ENCODE measurements at regions not wholly inside any gene's neighbourhood (a gene's known extent, or its start where the extent isn't known, plus 50 kb on each side); places are given as distances from the start of the nearest gene placed in this dataset.

- H3K4me3 ChIP-seq, result no peak overlapping the region
- no peak for ATAC-seq
- H3K4me1 ChIP-seq, result no peaks in the 10 kb centered on the region
- no peaks in the 10 kb centered on the region for H3K9me3 ChIP-seq
- H3K36me3 ChIP-seq, result no peaks in the 10 kb centered on the region
- no peaks in the 10 kb centered on the region for H3K27me3 ChIP-seq
- TF ChIP-seq EP300 (IDR thresholded peaks at IDR 0.05), result no peak
- H3K27ac ChIP-seq, result no peak overlapping the region
- WGBS, 2 donors (ENCODE audit: low coverage in 1 of 2), result 79% methylated on average over 3 of the region's 3 CpGs; no CpG with 5 or more reads in 1 of the 2 donors
Observed at GRCh38 chr13:59176775-59177174, 987.0 kb downstream of the DIAPH3 start.

GRCh38 chr13:59178344-59178743, 985.4 kb downstream of the DIAPH3 start:
- ATAC-seq, result no peak
- no peaks in the 10 kb centered on the region for H3K9me3 ChIP-seq
- no peaks in the 10 kb centered on the region for H3K27me3 ChIP-seq
- no peaks in the 10 kb centered on the region for H3K36me3 ChIP-seq
- H3K27ac ChIP-seq, result no peak overlapping the region
- H3K4me1 ChIP-seq, result no peaks in the 10 kb centered on the region
- TF ChIP-seq EP300 (IDR thresholded peaks at IDR 0.05) (no peak), CTCF (IDR thresholded peaks at IDR 0.05) (no peak), POLR2A (IDR thresholded peaks at IDR 0.05) (no peak), POLR2AphosphoS5 (IDR thresholded peaks at IDR 0.05) (no peak)
- 78 to 94% methylated on average over 1 to 2 of the region's 2 CpGs for WGBS, 2 donors (ENCODE audit: low coverage in 1 of 2)
- H3K4me3 ChIP-seq, result no peak overlapping the region

- no peaks in the 10 kb centered on the region for H3K27me3 ChIP-seq
- ATAC-seq, result no peak
- no peaks in the 10 kb centered on the region for H3K9me3 ChIP-seq
- no peak for TF ChIP-seq POLR2AphosphoS5 (IDR thresholded peaks at IDR 0.05)
- H3K4me3 ChIP-seq, result no peak overlapping the region
- no peak overlapping the region for H3K27ac ChIP-seq
- no peaks in the 10 kb centered on the region for H3K4me1 ChIP-seq
- H3K36me3 ChIP-seq, result no peaks in the 10 kb centered on the region
- WGBS, 2 donors (ENCODE audit: low coverage in 1 of 2), result 60 to 83% methylated on average over 4 of the region's 4 CpGs
Observed at GRCh38 chr13:59182241-59182640, 981.5 kb downstream of the DIAPH3 start.

GRCh38 chr13:59197397-59197796, 966.3 kb downstream of the DIAPH3 start:
- TF ChIP-seq CTCF (IDR thresholded peaks at IDR 0.05), result no peak
- no peaks in the 10 kb centered on the region for H3K36me3 ChIP-seq
- H3K4me1 ChIP-seq, result no peaks in the 10 kb centered on the region
- ATAC-seq, result no peak
- no peak overlapping the region for H3K27ac ChIP-seq
- H3K4me3 ChIP-seq, result no peak overlapping the region
- no peaks in the 10 kb centered on the region for H3K9me3 ChIP-seq
- WGBS, 2 donors (ENCODE audit: low coverage in 1 of 2), result 87 to 93% methylated on average over 1 of the region's 1 CpG
- no peaks in the 10 kb centered on the region for H3K27me3 ChIP-seq

- H3K27ac ChIP-seq, result no peak overlapping the region
- 67 to 70% methylated on average over 2 of the region's 2 CpGs for WGBS, 2 donors (ENCODE audit: low coverage in 1 of 2)
- TF ChIP-seq CTCF (IDR thresholded peaks at IDR 0.05) (no peak), POLR2A (IDR thresholded peaks at IDR 0.05) (no peak)
Observed at GRCh38 chr13:59201841-59202240, 961.9 kb downstream of the DIAPH3 start.

GRCh38 chr13:59203855-59204254, 959.9 kb downstream of the DIAPH3 start:
- H3K36me3 ChIP-seq, result no peaks in the 10 kb centered on the region
- WGBS, 2 donors (ENCODE audit: low coverage in 1 of 2), result 51 to 71% methylated on average over 6 of the region's 6 CpGs
- no peaks in the 10 kb centered on the region for H3K4me1 ChIP-seq
- no peak overlapping the region for H3K4me3 ChIP-seq
- H3K9me3 ChIP-seq, result no peaks in the 10 kb centered on the region
- no peak overlapping the region for H3K27ac ChIP-seq
- TF ChIP-seq POLR2AphosphoS5 (IDR thresholded peaks at IDR 0.05), result no peak
- no peak for TF ChIP-seq CTCF (IDR thresholded peaks at IDR 0.05)
- TF ChIP-seq POLR2A (IDR thresholded peaks at IDR 0.05), result no peak
- TF ChIP-seq EP300 (IDR thresholded peaks at IDR 0.05), result no peak
- no peaks in the 10 kb centered on the region for H3K27me3 ChIP-seq
- no peak for ATAC-seq

More at GRCh38 chr13:59201841-59202240, 961.9 kb downstream of the DIAPH3 start:
- H3K36me3 ChIP-seq, result no peaks in the 10 kb centered on the region
- H3K4me1 ChIP-seq, result no peaks in the 10 kb centered on the region
- H3K9me3 ChIP-seq, result no peaks in the 10 kb centered on the region
- no peak for ATAC-seq
- H3K4me3 ChIP-seq, result no peak overlapping the region
- H3K27me3 ChIP-seq, result no peaks in the 10 kb centered on the region

Measured in gastroesophageal sphincter (tissue), 4 donors.